Keratinocyte (primary cell): ENCODE measurements at regions not wholly inside any gene's neighbourhood (a gene's known extent, or its start where the extent isn't known, plus 50 kb on each side); places are given as distances from the start of the nearest gene placed in this dataset.

Experiments
- DNase-seq: peaks from one replicate; pipeline ENCODE4 v3.0.0-alpha.2; 2011; ENCODE audit warnings: low read depth, missing footprints, low spot score
- FAIRE-seq: peaks from 2 replicates; lab custom pipeline; 2011; peaks lifted over from hg19 to GRCh38; lab: Jason Lieb, UNC
- H2AFZ ChIP-seq: 2 replicates; pipeline ENCODE4 v1.6.0; 2012; ENCODE audit warnings: low read length, control low read depth, inconsistent platforms; ENCODE audit not compliant: control insufficient read depth
- H3K27ac ChIP-seq: 2 replicates; pipeline ENCODE4 v1.5.1; 2011; ENCODE audit warnings: low read length; ENCODE audit not compliant: control insufficient read depth, insufficient read depth
- H3K27me3 ChIP-seq: 3 replicates; pipeline ENCODE4 v1.6.0; 2011; ENCODE audit warnings: low read length; ENCODE audit not compliant: control insufficient read depth, insufficient read depth; ENCODE audit errors: extremely low read depth
- H3K36me3 ChIP-seq, 2 experiments: 2 replicates in 1 of 2; 3 replicates in 1 of 2; pipeline ENCODE4 v1.5.1; 2011; ENCODE audit warnings: low read length in 2 of 2, mild to moderate bottlenecking in 1 of 2; ENCODE audit not compliant: control insufficient read depth in 2 of 2, insufficient read depth in 2 of 2; ENCODE audit errors: extremely low read depth in 1 of 2
- H3K4me1 ChIP-seq: 3 replicates; pipeline ENCODE4 v1.5.1; 2011; ENCODE audit warnings: low read length; ENCODE audit not compliant: control insufficient read depth, insufficient read depth; ENCODE audit errors: extremely low read depth
- H3K4me2 ChIP-seq: 3 replicates; pipeline ENCODE4 v1.6.0; 2011; ENCODE audit warnings: low read depth, low read length; ENCODE audit not compliant: control insufficient read depth, insufficient read depth; ENCODE audit errors: extremely low read depth
- H3K4me3 ChIP-seq, 3 experiments: fragments of 200-600 bp in 1 of 3; sonication (generic) in 1 of 3; 2 replicates in 2 of 3; 3 replicates in 1 of 3; pipeline ENCODE4 v1.5.1; 2011 to 2016; ENCODE audit warnings: low read length in 3 of 3, mild to moderate bottlenecking in 3 of 3, control low read depth in 2 of 3, inconsistent platforms in 1 of 3, low read depth in 1 of 3, mixed read lengths in 1 of 3, mixed run types in 1 of 3, moderate library complexity in 1 of 3; ENCODE audit not compliant: control insufficient read depth in 2 of 3, insufficient read depth in 2 of 3; ENCODE audit errors: extremely low read depth in 1 of 3
- H3K79me2 ChIP-seq: 2 replicates; pipeline ENCODE4 v1.6.0; 2012; ENCODE audit warnings: low read length; ENCODE audit not compliant: control insufficient read depth, insufficient read depth
- H3K9ac ChIP-seq: 3 replicates; pipeline ENCODE4 v1.6.0; 2011; ENCODE audit warnings: low read length; ENCODE audit not compliant: control insufficient read depth, insufficient read depth; ENCODE audit errors: extremely low read depth
- H3K9me1 ChIP-seq: 3 replicates; pipeline ENCODE4 v1.6.0; 2011; ENCODE audit warnings: low read length; ENCODE audit not compliant: control insufficient read depth, insufficient read depth; ENCODE audit errors: extremely low read depth
- H3K9me3 ChIP-seq: 2 replicates; pipeline ENCODE4 v1.5.1; 2012; ENCODE audit warnings: low read depth, low read length; ENCODE audit not compliant: control insufficient read depth
- H4K20me1 ChIP-seq: 3 replicates; pipeline ENCODE4 v1.6.0; 2011; ENCODE audit warnings: low read length; ENCODE audit not compliant: control insufficient read depth, insufficient read depth; ENCODE audit errors: extremely low read depth
- EZH2 ChIP-seq: IDR thresholded peaks from one replicate; pipeline ENCODE4 v1.6.1; 2012; ENCODE audit warnings: inconsistent platforms, mild to moderate bottlenecking, low read length, moderate library complexity
- dilution Hi-C: fragments of 300-500 bp; cut with MboI; formaldehyde crosslinking; loops from one replicate; pipeline ENCODE4 v1.7.0; 2020; ENCODE audit warnings: low sequenced_read_pairs; ENCODE audit not compliant: extremely low pct_ligation_motif_present
- TF ChIP-seq, protein P1 (sequence below), 3 experiments: IDR thresholded peaks in 1 of 3; conservative IDR thresholded peaks in 1 of 3; optimal IDR thresholded peaks in 1 of 3; 2 replicates in 2 of 3; 3 replicates in 1 of 3; pipeline versions ENCODE3 to v1.5.1; 2011; ENCODE audit warnings: low read length in 3 of 3, mild to moderate bottlenecking in 3 of 3, moderate library complexity in 2 of 3, control low read depth in 1 of 3, inconsistent platforms in 1 of 3; ENCODE audit not compliant: insufficient read depth in 2 of 3; ENCODE audit errors: extremely low read depth in 1 of 3

DNA sequence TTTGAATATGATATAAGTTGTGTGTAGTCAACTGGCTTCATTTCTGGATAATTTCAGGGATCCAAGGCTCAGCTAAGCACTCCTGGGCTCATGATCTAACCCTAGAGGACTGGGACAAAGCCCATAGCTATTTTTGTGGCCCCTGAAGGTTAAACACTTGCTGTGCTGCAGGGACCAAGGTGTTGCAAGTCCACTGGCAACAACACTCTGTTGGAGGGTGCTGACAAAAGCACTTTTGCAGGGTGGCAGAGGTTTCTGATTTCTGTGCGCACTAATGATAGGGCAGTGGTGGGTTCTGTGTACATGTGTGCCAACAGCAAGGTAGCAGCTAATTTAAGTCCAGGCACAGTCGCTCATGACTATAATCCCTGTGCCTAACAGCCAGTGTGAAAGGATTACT lies 445.3 kb upstream of the SYNCRIP start:
- DNase-seq (no peak), FAIRE-seq (no peak)
- no peak overlapping the region for H3K4me3 ChIP-seq
- H3K27me3 ChIP-seq: no peaks in the 10 kb centered on the region
- dilution Hi-C loops: no loop called here
- H3K27ac ChIP-seq: no peak overlapping the region
- H3K9me1 ChIP-seq: no peaks in the 10 kb centered on the region
- no peak for TF ChIP-seq EZH2
- TF ChIP-seq, protein P1, sequence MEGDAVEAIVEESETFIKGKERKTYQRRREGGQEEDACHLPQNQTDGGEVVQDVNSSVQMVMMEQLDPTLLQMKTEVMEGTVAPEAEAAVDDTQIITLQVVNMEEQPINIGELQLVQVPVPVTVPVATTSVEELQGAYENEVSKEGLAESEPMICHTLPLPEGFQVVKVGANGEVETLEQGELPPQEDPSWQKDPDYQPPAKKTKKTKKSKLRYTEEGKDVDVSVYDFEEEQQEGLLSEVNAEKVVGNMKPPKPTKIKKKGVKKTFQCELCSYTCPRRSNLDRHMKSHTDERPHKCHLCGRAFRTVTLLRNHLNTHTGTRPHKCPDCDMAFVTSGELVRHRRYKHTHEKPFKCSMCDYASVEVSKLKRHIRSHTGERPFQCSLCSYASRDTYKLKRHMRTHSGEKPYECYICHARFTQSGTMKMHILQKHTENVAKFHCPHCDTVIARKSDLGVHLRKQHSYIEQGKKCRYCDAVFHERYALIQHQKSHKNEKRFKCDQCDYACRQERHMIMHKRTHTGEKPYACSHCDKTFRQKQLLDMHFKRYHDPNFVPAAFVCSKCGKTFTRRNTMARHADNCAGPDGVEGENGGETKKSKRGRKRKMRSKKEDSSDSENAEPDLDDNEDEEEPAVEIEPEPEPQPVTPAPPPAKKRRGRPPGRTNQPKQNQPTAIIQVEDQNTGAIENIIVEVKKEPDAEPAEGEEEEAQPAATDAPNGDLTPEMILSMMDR (optimal IDR thresholded peaks at IDR 0.05 in 1 of 3, IDR thresholded peaks at IDR 0.05 in 1 of 3, conservative IDR thresholded peaks at IDR 0.05 in 1 of 3; ENCODE audit: extremely low read depth in 1 of 3, insufficient read depth in 2 of 3, low read length in 3 of 3): no peak
- H3K79me2 ChIP-seq: no peaks in the 10 kb centered on the region
- no peak overlapping the region for H3K4me2 ChIP-seq
- no peak overlapping the region for H2AFZ ChIP-seq
- no peak overlapping the region for H3K9ac ChIP-seq
- no peaks in the 10 kb centered on the region for H3K36me3 ChIP-seq
- no peaks in the 10 kb centered on the region for H3K9me3 ChIP-seq
- no peaks in the 10 kb centered on the region for H3K4me1 ChIP-seq
- H4K20me1 ChIP-seq: no peaks in the 10 kb centered on the region

GRCh38 chr6:86079938-86080337 lies 437.3 kb upstream of the SYNCRIP start:
- no peaks in the 10 kb centered on the region for H3K79me2 ChIP-seq
- H3K9ac ChIP-seq: no peak overlapping the region
- no peaks in the 10 kb centered on the region for H4K20me1 ChIP-seq
- H3K4me2 ChIP-seq: no peak overlapping the region
- dilution Hi-C loops: no loop called here
- DNase-seq: no peak
- H3K9me1 ChIP-seq: no peaks in the 10 kb centered on the region
- TF ChIP-seq, protein P1 (optimal IDR thresholded peaks at IDR 0.05 in 1 of 3, IDR thresholded peaks at IDR 0.05 in 1 of 3, conservative IDR thresholded peaks at IDR 0.05 in 1 of 3; ENCODE audit: extremely low read depth in 1 of 3, insufficient read depth in 2 of 3, low read length in 3 of 3): no peak
- TF ChIP-seq EZH2: no peak
- no peaks in the 10 kb centered on the region for H3K4me1 ChIP-seq
- H3K27me3 ChIP-seq: no peaks in the 10 kb centered on the region
- no peak overlapping the region for H3K27ac ChIP-seq
- H3K9me3 ChIP-seq: no peaks in the 10 kb centered on the region
- no peak overlapping the region for H2AFZ ChIP-seq
- H3K4me3 ChIP-seq: no peak overlapping the region
- FAIRE-seq: no peak
- no peaks in the 10 kb centered on the region for H3K36me3 ChIP-seq
